B cell (primary cell): ENCODE measurements at regions not wholly inside any gene's neighbourhood (a gene's known extent, or its start where the extent isn't known, plus 50 kb on each side); places are given as distances from the start of the nearest gene placed in this dataset.

Source experiments
- CTCF ChIP-seq: fragments of 200-600 bp; IDR thresholded peaks from one replicate; pipeline ENCODE4 v1.8.0; 2022; ENCODE audit warnings: antibody characterized with exemption, mild to moderate bottlenecking
- EZH2 ChIP-seq: IDR thresholded peaks from 2 replicates; pipeline ENCODE4 v1.6.1; 2012; ENCODE audit warnings: borderline replicate concordance, low read depth, mild to moderate bottlenecking, moderate library complexity, low read length; ENCODE audit not compliant: insufficient read depth, poor library complexity, severe bottlenecking

- TF ChIP-seq CTCF = no peak
- no peak for TF ChIP-seq EZH2
These were observed 476.1 kb downstream of the TFAP2A start for GRCh38 chr6:9938801-9939200.
